HepG2 (cell line): ENCODE measurements at regions not wholly inside any gene's neighbourhood (a gene's known extent, or its start where the extent isn't known, plus 50 kb on each side); places are given as distances from the start of the nearest gene placed in this dataset.

Experiments
- ATAC-seq: fragments of 200-7000 bp; cut with Tn5 transposase; 3 replicates; pipeline ENCODE4 v1.9.1; 2020; ENCODE audit warnings: mild to moderate bottlenecking, moderate library complexity
- BruUV-seq: library from RNA; stranded (reverse); fragments of 400-500 nt; replicated peaks from 2 replicates; lab custom pipeline; 2021; lab: Mats Ljungman, UMichigan
- CTCF ChIA-PET: fragments of 300-600 bp; formaldehyde crosslinking; extraction: SDS; loops from one replicate; lab custom pipeline; 2021; ENCODE audit warnings: low total read pairs, inconsistent platforms, low intra/inter-chr PET ratio; lab: Yijun Ruan, JAX
- POLR2A ChIA-PET: fragments of 350-600 bp; sonication (Branson Sonifier 250); formaldehyde crosslinking; loops from one replicate; lab custom pipeline; 2020; ENCODE audit warnings: antibody characterized with exemption, inconsistent platforms; lab: Yijun Ruan, JAX
- DNase-seq: peaks from one replicate; pipeline ENCODE4 v3.0.0-alpha.2; 2015; ENCODE audit warnings: low spot score
- FAIRE-seq: peaks from 3 replicates; lab custom pipeline; 2011; peaks lifted over from hg19 to GRCh38; lab: Jason Lieb, UNC
- H2AFZ ChIP-seq: one replicate; pipeline ENCODE4 v1.6.1; 2011; ENCODE audit warnings: low read length, inconsistent platforms
- H3K27ac ChIP-seq: fragments of 300-600 bp; 3 replicates; pipeline ENCODE4 v1.8.0; 2011; ENCODE audit warnings: mixed run types, mild to moderate bottlenecking, mixed read lengths, low read length, inconsistent platforms; ENCODE audit not compliant: insufficient read depth; ENCODE audit errors: extremely low read length
- H3K27me3 ChIP-seq, 2 experiments: fragments of 200-600 bp in 1 of 2; 2 replicates in 1 of 2; 3 replicates in 1 of 2; pipeline versions ENCODE4 v1.6.0 to v1.8.0; 2011; ENCODE audit warnings: low read length in 2 of 2, mild to moderate bottlenecking in 2 of 2, moderate library complexity in 2 of 2, inconsistent platforms in 1 of 2; ENCODE audit not compliant: insufficient read depth in 2 of 2, control insufficient read depth in 1 of 2
- H3K36me3 ChIP-seq, 2 experiments: fragments of 200-600 bp in 1 of 2; replicated peaks in 1 of 2; 2 replicates in 1 of 2; 3 replicates in 1 of 2; pipeline versions ENCODE4 v1.5.1 to v1.8.0; 2011; ENCODE audit warnings: low read length in 2 of 2, inconsistent platforms in 1 of 2; ENCODE audit not compliant: insufficient read depth in 2 of 2, control insufficient read depth in 1 of 2
- H3K4me1 ChIP-seq: 2 replicates; pipeline ENCODE4 v1.5.1; 2012; ENCODE audit warnings: low read length, inconsistent platforms; ENCODE audit not compliant: insufficient read depth
- H3K4me2 ChIP-seq: 2 replicates; pipeline ENCODE4 v1.6.0; 2011; ENCODE audit warnings: low read depth, low read length, inconsistent platforms
- H3K4me3 ChIP-seq, 3 experiments: fragments of 200-600 bp in 1 of 3; sonication (generic), shearing (Covaris generic) in 1 of 3; replicated peaks in 1 of 3; 2 replicates each; pipeline ENCODE4 v1.5.1; 2011 to 2016; ENCODE audit warnings: low read length in 3 of 3, inconsistent platforms in 2 of 3, low read depth in 2 of 3, mild to moderate bottlenecking in 2 of 3, control low read depth in 1 of 3, mixed read lengths in 1 of 3; ENCODE audit not compliant: insufficient read depth in 1 of 3
- H3K79me2 ChIP-seq: one replicate; pipeline ENCODE4 v1.6.1; 2011; ENCODE audit warnings: low read length, inconsistent platforms; ENCODE audit not compliant: insufficient read depth
- H3K9ac ChIP-seq: 2 replicates; pipeline ENCODE4 v1.6.0; 2011; ENCODE audit warnings: mild to moderate bottlenecking, low read depth, low read length, inconsistent platforms; ENCODE audit not compliant: insufficient read depth
- H3K9me3 ChIP-seq: 2 replicates; pipeline ENCODE4 v1.5.1; 2012; ENCODE audit warnings: mild to moderate bottlenecking, low read length
- H4K20me1 ChIP-seq: 2 replicates; pipeline ENCODE4 v1.6.0; 2011; ENCODE audit warnings: inconsistent platforms, mild to moderate bottlenecking, low read length, moderate library complexity; ENCODE audit not compliant: insufficient read depth
- ATM ChIP-seq: fragments of 450-650 bp; IDR thresholded peaks from 2 replicates; pipeline ENCODE4 v1.7.1; 2017; ENCODE audit warnings: mild to moderate bottlenecking, borderline replicate concordance
- BCL6 ChIP-seq: IDR thresholded peaks from 2 replicates; pipeline ENCODE4 v1.6.1; 2016; ENCODE audit warnings: missing genetic modification reagents, missing compliant biosample characterization
- ESRRA ChIP-seq: sonication (generic); formaldehyde crosslinking; IDR thresholded peaks from 2 replicates; pipeline ENCODE4 v1.5.1; 2020; ENCODE audit warnings: mild to moderate bottlenecking, low read depth, missing genetic modification reagents
- HIC2 ChIP-seq: sonication (generic); formaldehyde crosslinking; IDR thresholded peaks from 2 replicates; pipeline ENCODE4 v1.9.0; 2022; ENCODE audit warnings: low read depth, missing genetic modification reagents
- ZMYM4 ChIP-seq: sonication (generic); formaldehyde crosslinking; IDR thresholded peaks from 2 replicates; pipeline ENCODE4 v1.8.1; 2023; ENCODE audit warnings: mild to moderate bottlenecking, missing genetic modification reagents
- ZNF580 ChIP-seq: IDR thresholded peaks from 2 replicates; pipeline ENCODE4 v1.6.1; 2016; ENCODE audit warnings: low read depth, borderline replicate concordance
- ZNF713 ChIP-seq: sonication (generic); formaldehyde crosslinking; IDR thresholded peaks from 2 replicates; pipeline ENCODE4 v1.4.0; 2020; ENCODE audit warnings: mild to moderate bottlenecking, missing genetic modification reagents
- ZNF782 ChIP-seq: sonication (generic); formaldehyde crosslinking; IDR thresholded peaks from 2 replicates; pipeline ENCODE4 v1.4.0; 2020; ENCODE audit warnings: missing genetic modification reagents, mild to moderate bottlenecking, borderline replicate concordance
- ZNF879 ChIP-seq: sonication (generic); formaldehyde crosslinking; IDR thresholded peaks from 2 replicates; pipeline ENCODE4 v1.8.1; 2023; ENCODE audit warnings: missing genetic modification reagents
- WGBS: methylation state at CpG from one replicate; pipeline ENCODE4 v1.1.6; 2017; ENCODE audit warnings: low lambda C conversion rate; 5-methylcytosine and 5-hydroxymethylcytosine counted together
- in situ Hi-C: cut with HindIII; loops from 2 replicates; pipeline ENCODE4 v1.10.0; 2017; ENCODE audit warnings: low pct_unique_long_range_greater_than_20kb; ENCODE audit not compliant: extremely low pct_ligation_motif_present
- intact Hi-C: fragments of 100-400 bp; cut with micrococcal nuclease; formaldehyde crosslinking; loops from one replicate; pipeline ENCODE4 v1.10.0; 2022; ENCODE audit not compliant: unreplicated experiment
- TF ChIP-seq, protein P1 (sequence below): sonication (generic); formaldehyde crosslinking; IDR thresholded peaks from 2 replicates; pipeline ENCODE4 v1.8.1; 2022; ENCODE audit warnings: low read depth, mild to moderate bottlenecking, missing genetic modification reagents

DNA sequence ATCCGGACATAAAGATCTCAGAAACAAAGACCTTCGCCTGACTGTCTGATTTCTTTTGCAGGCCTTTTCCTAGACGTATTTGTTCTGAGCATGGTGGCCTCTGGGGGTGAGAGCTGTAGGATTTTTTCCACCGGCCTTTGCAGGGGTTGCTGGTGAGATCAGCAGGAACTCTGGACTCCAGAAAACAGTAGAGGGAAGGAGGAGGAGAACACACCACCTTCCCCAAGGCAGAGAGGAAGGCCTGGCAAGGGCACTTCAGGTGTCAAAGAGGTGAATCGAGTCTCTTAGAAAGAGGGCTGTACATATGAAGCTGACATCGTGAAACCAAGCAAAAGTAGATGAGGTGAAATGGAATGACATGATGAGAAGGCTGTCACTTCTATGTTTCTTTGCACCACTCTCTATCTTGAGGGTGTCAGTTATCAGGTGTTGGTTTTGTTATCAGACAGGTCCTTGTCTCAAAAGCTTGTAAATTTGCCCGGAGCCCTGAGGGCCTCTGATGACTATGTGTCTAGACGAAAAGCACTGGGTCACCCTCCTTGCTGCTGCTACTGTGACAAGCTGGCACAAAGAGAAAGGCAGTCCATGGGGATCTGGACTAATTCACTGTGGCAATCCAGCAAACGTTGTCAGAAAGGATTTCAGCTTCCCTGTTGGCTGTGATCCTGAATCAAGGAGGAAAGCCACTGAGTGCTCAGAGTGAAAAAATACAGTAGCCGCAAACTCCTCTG, 91.3 kb upstream of the MAP3K7 start:
- BruUV-seq: no TSS peak
- POLR2A ChIA-PET: no interaction called here

More for the DNA sequence above, 91.3 kb upstream of the MAP3K7 start:
- H3K27ac ChIP-seq: no peak overlapping the region
- TF ChIP-seq ZNF782 (CRISPR knock-in tag) (no peak), ESRRA (CRISPR knock-in tag) (no peak), ZMYM4 (no peak), BCL6 (no peak), ZNF879 (CRISPR knock-in tag) (no peak), ZNF713 (CRISPR knock-in tag) (no peak), ATM (no peak), ZNF580 (CRISPR knock-in tag) (no peak), HIC2 (CRISPR knock-in tag) (no peak)
- TF ChIP-seq, protein P1, sequence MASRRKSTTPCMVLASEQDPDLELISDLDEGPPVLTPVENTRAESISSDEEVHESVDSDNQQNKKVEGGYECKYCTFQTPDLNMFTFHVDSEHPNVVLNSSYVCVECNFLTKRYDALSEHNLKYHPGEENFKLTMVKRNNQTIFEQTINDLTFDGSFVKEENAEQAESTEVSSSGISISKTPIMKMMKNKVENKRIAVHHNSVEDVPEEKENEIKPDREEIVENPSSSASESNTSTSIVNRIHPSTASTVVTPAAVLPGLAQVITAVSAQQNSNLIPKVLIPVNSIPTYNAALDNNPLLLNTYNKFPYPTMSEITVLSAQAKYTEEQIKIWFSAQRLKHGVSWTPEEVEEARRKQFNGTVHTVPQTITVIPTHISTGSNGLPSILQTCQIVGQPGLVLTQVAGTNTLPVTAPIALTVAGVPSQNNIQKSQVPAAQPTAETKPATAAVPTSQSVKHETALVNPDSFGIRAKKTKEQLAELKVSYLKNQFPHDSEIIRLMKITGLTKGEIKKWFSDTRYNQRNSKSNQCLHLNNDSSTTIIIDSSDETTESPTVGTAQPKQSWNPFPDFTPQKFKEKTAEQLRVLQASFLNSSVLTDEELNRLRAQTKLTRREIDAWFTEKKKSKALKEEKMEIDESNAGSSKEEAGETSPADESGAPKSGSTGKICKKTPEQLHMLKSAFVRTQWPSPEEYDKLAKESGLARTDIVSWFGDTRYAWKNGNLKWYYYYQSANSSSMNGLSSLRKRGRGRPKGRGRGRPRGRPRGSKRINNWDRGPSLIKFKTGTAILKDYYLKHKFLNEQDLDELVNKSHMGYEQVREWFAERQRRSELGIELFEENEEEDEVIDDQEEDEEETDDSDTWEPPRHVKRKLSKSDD (CRISPR knock-in tag): no peak
- TF ChIP-seq, all 625 proteins: peak for 0
- intact Hi-C loops (no loop called here), in situ Hi-C loops (no loop called here)
- FAIRE-seq (no peak), DNase-seq (no peak), ATAC-seq (no peak)
- Histone ChIP-seq H3K27me3 (peaks cover 0 to 11% of the 10 kb centered on the region in 2 experiments; a peak in 1 of 5 replicates), H2AFZ (peak overlapping the region; percentile 15), H3K4me1 (no peaks in the 10 kb centered on the region), H3K79me2 (no peaks in the 10 kb centered on the region), H3K36me3 (no peaks in the 10 kb centered on the region), H4K20me1 (no peaks in the 10 kb centered on the region), H3K9me3 (no peaks in the 10 kb centered on the region), H3K4me3 (no peak overlapping the region), H3K9ac (no peak overlapping the region), H3K4me2 (no peak overlapping the region)
- CTCF ChIA-PET: no interaction called here
- WGBS: 3% methylated on average over 10 of the region's 10 CpGs
